Gastroesophageal sphincter (tissue), 3 donors: ENCODE measurements at regions not wholly inside any gene's neighbourhood (a gene's known extent, or its start where the extent isn't known, plus 50 kb on each side); places are given as distances from the start of the nearest gene placed in this dataset.

Source experiments
- POLR2A ChIP-seq, 2 donors: fragments of 450-650 bp; IDR thresholded peaks; one replicate each; pipeline ENCODE4 v1.6.1; 2017; ENCODE audit warnings: antibody characterized with exemption in 2 of 2, mild to moderate bottlenecking in 2 of 2, moderate library complexity in 1 of 2
- TF ChIP-seq, protein P1 (sequence below), 4 experiments: fragments of 200-600 bp in 2 of 4; fragments of 450-650 bp in 2 of 4; sonication (generic) in 1 of 4; IDR thresholded peaks; one replicate each; pipeline ENCODE4 v1.5.1; 2017 to 2019; ENCODE audit warnings: antibody characterized with exemption in 4 of 4, mild to moderate bottlenecking in 2 of 4, moderate library complexity in 2 of 4

DNA sequence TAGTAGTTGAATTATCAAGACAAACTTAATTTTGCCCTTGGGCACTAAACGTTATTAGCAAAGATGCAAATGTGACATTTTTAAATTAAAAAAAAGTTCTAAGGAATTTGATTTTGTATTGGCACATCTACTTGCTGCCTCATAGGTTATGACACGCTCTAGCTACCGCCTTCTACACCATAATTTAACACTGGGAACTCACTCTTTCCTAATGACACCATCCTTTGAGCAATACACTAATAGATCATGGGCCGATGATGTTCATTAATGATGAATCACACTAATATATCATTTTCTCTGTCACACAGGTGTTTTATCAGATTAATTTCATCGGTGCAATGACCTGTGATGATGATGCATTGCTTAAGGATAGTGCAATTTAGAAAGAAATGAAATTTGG, 528.8 kb upstream of the PCDH9 start:
- no peak for TF ChIP-seq POLR2A (IDR thresholded peaks at IDR 0.05)
- TF ChIP-seq, protein P1, sequence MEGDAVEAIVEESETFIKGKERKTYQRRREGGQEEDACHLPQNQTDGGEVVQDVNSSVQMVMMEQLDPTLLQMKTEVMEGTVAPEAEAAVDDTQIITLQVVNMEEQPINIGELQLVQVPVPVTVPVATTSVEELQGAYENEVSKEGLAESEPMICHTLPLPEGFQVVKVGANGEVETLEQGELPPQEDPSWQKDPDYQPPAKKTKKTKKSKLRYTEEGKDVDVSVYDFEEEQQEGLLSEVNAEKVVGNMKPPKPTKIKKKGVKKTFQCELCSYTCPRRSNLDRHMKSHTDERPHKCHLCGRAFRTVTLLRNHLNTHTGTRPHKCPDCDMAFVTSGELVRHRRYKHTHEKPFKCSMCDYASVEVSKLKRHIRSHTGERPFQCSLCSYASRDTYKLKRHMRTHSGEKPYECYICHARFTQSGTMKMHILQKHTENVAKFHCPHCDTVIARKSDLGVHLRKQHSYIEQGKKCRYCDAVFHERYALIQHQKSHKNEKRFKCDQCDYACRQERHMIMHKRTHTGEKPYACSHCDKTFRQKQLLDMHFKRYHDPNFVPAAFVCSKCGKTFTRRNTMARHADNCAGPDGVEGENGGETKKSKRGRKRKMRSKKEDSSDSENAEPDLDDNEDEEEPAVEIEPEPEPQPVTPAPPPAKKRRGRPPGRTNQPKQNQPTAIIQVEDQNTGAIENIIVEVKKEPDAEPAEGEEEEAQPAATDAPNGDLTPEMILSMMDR (IDR thresholded peaks at IDR 0.05) = no peak
